NCI-H2081 (cell line): ENCODE measurements at regions not wholly inside any gene's neighbourhood (a gene's known extent, or its start where the extent isn't known, plus 50 kb on each side); places are given as distances from the start of the nearest gene placed in this dataset.
A peak's percentile ranks its signal among the peaks of the same experiment; 100 is the strongest.

ENCODE experiments used
- DNase-seq, 2 experiments: peaks; one replicate each; lab custom pipeline; 2025; lab: John Stamatoyannopoulos, UW

- DNase-seq, result no peak
These were observed 51.2 kb upstream of the ROCK1 start for GRCh38 chr18:21162786-21163185.

GRCh38 chr18:21163647-21164547 is 52.3 kb upstream of the ROCK1 start:
- DNase-seq, result peak in 1 of 2 experiments; percentile 7

DNA sequence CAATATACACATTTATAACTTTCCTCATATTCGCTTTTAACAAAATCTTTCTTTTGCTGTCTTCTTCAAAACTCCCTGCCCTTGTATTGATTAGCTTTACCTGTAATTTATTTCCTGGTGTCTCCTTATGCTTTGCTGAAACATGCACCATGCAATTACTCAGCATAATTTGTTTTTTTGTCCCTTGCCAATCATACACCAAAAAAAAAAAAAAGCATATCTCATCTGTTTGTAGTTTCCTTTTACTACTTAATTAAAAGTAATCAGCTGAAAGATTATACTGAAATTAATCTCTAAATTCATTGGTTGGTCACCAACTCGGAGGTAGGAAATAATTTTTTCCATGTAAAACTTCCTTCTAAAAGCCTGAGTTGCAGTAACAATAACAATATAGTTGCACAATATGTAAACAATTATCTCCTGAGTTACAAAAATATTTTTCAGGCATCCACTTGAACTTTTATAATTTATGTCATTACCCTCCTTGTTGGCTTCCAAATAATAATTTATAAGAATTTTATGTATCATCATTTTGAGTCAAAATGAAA is 53.0 kb upstream of the ROCK1 start:
- no peak for DNase-seq

DNA sequence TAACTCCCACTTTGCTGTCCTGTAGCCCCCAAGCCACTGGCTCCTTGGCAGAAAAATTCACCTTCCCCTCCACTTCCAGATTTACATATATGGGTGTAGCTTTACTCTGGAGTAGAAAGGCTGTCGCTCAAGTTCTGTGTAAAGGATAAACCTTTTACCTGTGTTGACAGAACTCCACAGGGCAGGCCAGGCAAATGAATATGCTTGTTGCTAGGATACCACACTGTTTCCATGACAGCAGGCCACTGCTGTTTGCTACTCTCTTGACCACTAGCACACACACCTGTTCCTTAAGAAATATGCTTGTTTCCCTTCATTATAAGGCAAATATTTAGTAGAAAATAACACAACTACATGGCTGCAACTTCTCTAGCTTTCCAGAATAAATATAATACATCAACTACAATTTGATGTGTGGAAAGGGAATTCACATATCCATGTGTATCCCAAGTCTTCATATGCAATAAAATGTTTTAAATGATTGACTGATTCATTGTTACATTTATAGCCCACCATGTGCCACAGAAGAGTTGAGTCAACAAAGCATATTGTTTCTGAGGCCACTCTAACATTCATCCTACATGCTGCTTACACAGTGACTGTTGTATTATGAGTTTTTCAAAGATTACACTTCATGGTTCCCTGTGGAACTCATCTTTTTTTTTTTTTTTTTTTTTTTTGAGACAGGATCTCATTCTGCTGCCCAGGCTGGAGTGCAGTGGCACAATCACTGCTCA is 56.2 kb upstream of the ROCK1 start:
- DNase-seq, result peak; percentile 92 to 99

DNA sequence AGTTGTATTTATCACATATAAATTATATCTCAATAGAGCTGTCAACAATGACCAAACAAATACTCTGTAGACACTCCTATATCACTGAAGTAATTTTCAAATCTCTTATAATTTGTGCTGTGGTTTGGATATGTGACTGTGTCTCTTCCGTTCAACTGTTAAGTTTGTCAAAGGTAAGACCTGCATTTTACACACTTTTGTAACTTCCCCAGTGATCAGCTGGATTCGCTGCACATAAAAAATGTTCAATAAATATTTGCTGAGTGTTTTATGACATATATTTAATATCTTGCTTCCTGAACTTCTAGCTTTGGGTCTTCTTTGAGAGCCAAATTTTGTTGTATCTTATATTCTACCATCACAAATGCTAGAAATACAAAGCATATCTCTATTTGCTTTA is 57.3 kb upstream of the ROCK1 start:
- no peak for DNase-seq

GRCh38 chr18:21177822-21178221 is 64.2 kb upstream of the GREB1L start:
- DNase-seq, result no peak

GRCh38 chr18:21179590-21180220 is 62.3 kb upstream of the GREB1L start:
- DNase-seq, result peak; percentile 73 to 78

DNA sequence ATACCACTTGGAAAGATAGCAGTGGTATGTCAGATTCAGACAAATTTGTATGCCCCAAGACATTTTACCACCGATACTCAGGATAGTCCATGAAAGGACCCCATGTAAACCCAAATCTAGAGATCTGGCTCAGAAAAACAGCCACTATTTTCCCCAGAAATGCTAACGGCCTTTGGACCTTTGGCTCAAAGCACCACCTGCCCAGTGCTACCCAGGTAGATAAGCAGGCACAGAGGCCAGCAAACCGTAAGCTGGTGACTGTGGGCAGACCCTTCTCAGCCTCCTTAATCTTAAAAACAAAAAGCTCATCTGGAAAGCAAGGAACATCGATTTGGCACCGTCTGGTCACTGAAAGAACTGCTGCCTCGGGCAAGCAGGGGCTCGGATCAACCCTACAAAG is 61.4 kb upstream of the GREB1L start:
- no peak for DNase-seq

DNA sequence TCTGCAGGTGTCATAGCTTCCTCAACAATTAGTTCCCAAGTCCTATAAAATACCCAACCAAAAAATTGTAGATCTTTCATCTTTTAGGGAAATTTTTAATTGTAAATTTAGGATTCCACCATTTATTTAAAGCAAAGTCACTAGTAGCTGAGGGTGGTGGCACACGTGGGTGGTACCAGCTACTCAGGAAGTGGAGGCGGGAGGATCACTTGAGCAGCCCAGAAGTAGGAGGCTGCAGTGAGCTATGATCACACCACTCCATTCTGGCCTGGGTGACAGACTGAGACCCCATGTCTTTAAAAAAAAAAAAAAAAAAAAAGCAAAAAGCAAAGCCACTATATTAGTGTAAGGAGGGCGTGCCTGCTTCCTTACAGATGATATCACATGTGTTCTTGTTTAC is 60.3 kb upstream of the GREB1L start:
- no peak for DNase-seq

DNA sequence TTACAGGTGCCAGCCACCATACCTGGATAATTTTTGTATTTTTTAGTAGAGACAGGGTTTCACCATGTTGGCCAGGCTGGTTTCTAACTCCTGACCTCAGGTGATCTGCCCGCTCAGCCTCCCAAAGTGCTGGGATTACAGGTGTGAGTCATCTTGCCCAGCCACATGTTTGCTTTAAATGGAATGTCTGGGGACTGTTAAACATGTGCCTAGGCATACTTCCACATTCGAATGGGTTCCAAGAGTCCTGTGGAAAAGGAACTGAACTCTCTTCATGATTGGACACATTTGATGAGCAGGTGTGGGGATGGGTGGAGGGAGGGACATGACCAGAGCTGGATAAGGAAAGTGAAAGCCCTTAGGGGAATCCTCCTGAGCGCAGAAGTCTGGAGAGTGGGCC is 58.4 kb upstream of the GREB1L start:
- DNase-seq, result no peak

GRCh38 chr18:21184396-21184996 is 57.5 kb upstream of the GREB1L start:
- no peak for DNase-seq

DNA sequence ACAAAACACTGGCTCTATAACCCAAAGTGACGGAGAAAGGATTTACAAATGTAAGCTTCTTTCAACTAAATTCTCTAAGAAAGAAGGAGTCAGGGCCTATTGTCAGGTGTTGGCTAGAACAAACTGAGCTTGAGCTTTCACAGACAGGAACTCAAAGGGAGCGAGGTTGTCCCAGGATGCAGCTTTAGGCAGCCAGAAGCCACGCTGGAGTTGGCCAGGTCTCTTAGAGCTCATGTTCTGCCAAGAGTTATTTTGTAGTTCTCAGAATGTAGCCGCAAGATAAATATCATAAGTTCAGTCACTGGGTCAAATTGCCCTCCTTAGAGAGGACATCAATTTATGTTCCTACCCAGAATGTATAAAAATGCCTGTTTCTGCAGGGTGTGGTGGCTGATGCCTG is 54.1 kb upstream of the GREB1L start:
- no peak for DNase-seq

- DNase-seq, result peak; percentile 42 to 54
These were observed 50.3 kb upstream of the GREB1L start for GRCh38 chr18:21191596-21192307.
